Mesothelial cell of epicardium (in vitro differentiated cells): ENCODE measurements at regions not wholly inside any gene's neighbourhood (a gene's known extent, or its start where the extent isn't known, plus 50 kb on each side); places are given as distances from the start of the nearest gene placed in this dataset.

ENCODE experiments used
- DNase-seq, 2 experiments: peaks; one replicate each; pipeline ENCODE4 v3.0.0; 2021; ENCODE audit warnings: low spot score in 2 of 2; ENCODE audit not compliant: unreplicated experiment in 2 of 2
- H3K27ac Mint-ChIP-seq: 2 replicates; pipeline ENCODE4 v1.8.0; 2021; ENCODE audit warnings: mixed read lengths
- H3K27me3 Mint-ChIP-seq: 2 replicates; pipeline ENCODE4 v1.8.0; 2021; ENCODE audit warnings: low read depth, mixed read lengths
- H3K36me3 Mint-ChIP-seq: 2 replicates; pipeline ENCODE4 v1.8.0; 2021; ENCODE audit warnings: mixed read lengths
- H3K4me1 Mint-ChIP-seq: 2 replicates; pipeline ENCODE4 v1.8.0; 2021; ENCODE audit warnings: mixed read lengths
- H3K4me3 Mint-ChIP-seq: 2 replicates; pipeline ENCODE4 v1.8.0; 2021; ENCODE audit warnings: mild to moderate bottlenecking, moderate library complexity, mixed read lengths
- H3K9me3 Mint-ChIP-seq: 2 replicates; pipeline ENCODE4 v1.8.0; 2021; ENCODE audit warnings: mixed read lengths
- CTCF ChIP-seq: fragments of 200-600 bp; sonication (generic); IDR thresholded peaks from one replicate; pipeline ENCODE4 v1.5.0; 2021; ENCODE audit warnings: antibody characterized with exemption; ENCODE audit not compliant: unreplicated experiment

GRCh38 chr1:25106976-25107642, 125.2 kb downstream of the SYF2 start:
- no peak overlapping the region for H3K27ac Mint-ChIP-seq
- H3K4me1 Mint-ChIP-seq, result no peaks in the 10 kb centered on the region
- no peak for DNase-seq
- H3K36me3 Mint-ChIP-seq, result no peaks in the 10 kb centered on the region
- H3K27me3 Mint-ChIP-seq, result peaks cover 21% of the 10 kb centered on the region
- no peak overlapping the region for H3K4me3 Mint-ChIP-seq
- H3K9me3 Mint-ChIP-seq, result peaks cover 9% of the 10 kb centered on the region
- no peak for TF ChIP-seq CTCF

- peaks cover 9% of the 10 kb centered on the region for H3K9me3 Mint-ChIP-seq
- H3K36me3 Mint-ChIP-seq, result no peaks in the 10 kb centered on the region
- peaks cover 23% of the 10 kb centered on the region for H3K27me3 Mint-ChIP-seq
- no peak for DNase-seq
- H3K4me1 Mint-ChIP-seq, result no peaks in the 10 kb centered on the region
- no peak for TF ChIP-seq CTCF
- no peak overlapping the region for H3K4me3 Mint-ChIP-seq
- H3K27ac Mint-ChIP-seq, result no peak overlapping the region
Measured at GRCh38 chr1:25106352-25106751, 126.0 kb downstream of the SYF2 start.

- H3K27ac Mint-ChIP-seq, result no peak overlapping the region
- H3K27me3 Mint-ChIP-seq, result peaks cover 23% of the 10 kb centered on the region
- H3K9me3 Mint-ChIP-seq, result peaks cover 9% of the 10 kb centered on the region
- no peak overlapping the region for H3K4me3 Mint-ChIP-seq
- H3K4me1 Mint-ChIP-seq, result no peaks in the 10 kb centered on the region
- no peaks in the 10 kb centered on the region for H3K36me3 Mint-ChIP-seq
- no peak for TF ChIP-seq CTCF
- DNase-seq, result no peak
Measured at GRCh38 chr1:25105836-25106235, 126.5 kb downstream of the SYF2 start.

- peaks cover 9% of the 10 kb centered on the region for H3K9me3 Mint-ChIP-seq
- no peaks in the 10 kb centered on the region for H3K4me1 Mint-ChIP-seq
Measured at GRCh38 chr1:25104932-25105561, 127.3 kb downstream of the SYF2 start.

GRCh38 chr1:25103164-25103795, 129.0 kb downstream of the SYF2 start:
- no peak overlapping the region for H3K27ac Mint-ChIP-seq
- H3K4me1 Mint-ChIP-seq, result peaks cover 3% of the 10 kb centered on the region
- H3K36me3 Mint-ChIP-seq, result no peaks in the 10 kb centered on the region
- no peak for TF ChIP-seq CTCF
- no peak for DNase-seq
- no peaks in the 10 kb centered on the region for H3K9me3 Mint-ChIP-seq
- no peak overlapping the region for H3K4me3 Mint-ChIP-seq
- peaks cover 26% of the 10 kb centered on the region for H3K27me3 Mint-ChIP-seq

More at GRCh38 chr1:25104932-25105561, 127.3 kb downstream of the SYF2 start:
- H3K36me3 Mint-ChIP-seq, result no peaks in the 10 kb centered on the region
- DNase-seq, result no peak
- H3K4me3 Mint-ChIP-seq, result no peak overlapping the region
- no peak for TF ChIP-seq CTCF
- H3K27me3 Mint-ChIP-seq, result peaks cover 21% of the 10 kb centered on the region
- no peak overlapping the region for H3K27ac Mint-ChIP-seq
